Kidney glomerular epithelial cell (primary cell): ENCODE measurements at regions not wholly inside any gene's neighbourhood (a gene's known extent, or its start where the extent isn't known, plus 50 kb on each side); places are given as distances from the start of the nearest gene placed in this dataset.

Experiments
- DNase-seq: peaks from one replicate; lab custom pipeline; 2025; lab: John Stamatoyannopoulos, UW

- no peak for DNase-seq
Observed at GRCh38 chr13:33372251-33372919, 86.8 kb upstream of the STARD13 start.

- no peak for DNase-seq
Observed at GRCh38 chr13:33373624-33374023, 88.1 kb upstream of the STARD13 start.

GRCh38 chr13:33375421-33375820 is 89.9 kb upstream of the STARD13 start:
- DNase-seq: no peak

GRCh38 chr13:33376212-33376611 is 90.7 kb upstream of the STARD13 start:
- DNase-seq: no peak

- DNase-seq: no peak
Observed at GRCh38 chr13:33377411-33377810, 91.9 kb upstream of the STARD13 start.

GRCh38 chr13:33377825-33378224 is 92.3 kb upstream of the STARD13 start:
- DNase-seq: no peak

- no peak for DNase-seq
Observed at GRCh38 chr13:33379608-33380007, 94.1 kb upstream of the STARD13 start.

GRCh38 chr13:33380487-33381079 is 95.0 kb upstream of the STARD13 start:
- no peak for DNase-seq

- DNase-seq: no peak
Observed at GRCh38 chr13:33381180-33381579, 95.6 kb upstream of the STARD13 start.

- no peak for DNase-seq
Observed at GRCh38 chr13:33381906-33382305, 96.4 kb upstream of the STARD13 start.

GRCh38 chr13:33383724-33384577 is 98.4 kb upstream of the STARD13 start:
- DNase-seq: no peak

GRCh38 chr13:33388286-33388998 is 102.9 kb upstream of the STARD13 start:
- no peak for DNase-seq

- DNase-seq: peak; percentile 14
Observed at GRCh38 chr13:33392794-33393405, 107.3 kb upstream of the STARD13 start.

- DNase-seq: no peak
Observed at GRCh38 chr13:33394294-33394932, 108.9 kb upstream of the STARD13 start.

GRCh38 chr13:33401238-33401637 is 115.7 kb upstream of the STARD13 start:
- no peak for DNase-seq

GRCh38 chr13:33402975-33403374 is 117.4 kb upstream of the STARD13 start:
- no peak for DNase-seq

- no peak for DNase-seq
Observed at GRCh38 chr13:33403807-33404362, 118.3 kb upstream of the STARD13 start.

- no peak for DNase-seq
Observed at GRCh38 chr13:33405371-33405770, 119.8 kb upstream of the STARD13 start.

GRCh38 chr13:33409673-33410510 is 124.3 kb upstream of the STARD13 start:
- DNase-seq: no peak

GRCh38 chr13:33410619-33411018 is 125.1 kb upstream of the STARD13 start:
- no peak for DNase-seq
